ENCODE measurements at regions not wholly inside any gene's neighbourhood (a gene's known extent, or its start where the extent isn't known, plus 50 kb on each side); places are given as distances from the start of the nearest gene placed in this dataset.
A peak's percentile ranks its signal among the peaks of the same experiment; 100 is the strongest.

GRCh38 chr12:107440606-107441005 lies 245.0 kb upstream of the PWP1 start:
- Histone ChIP-seq H3K4me3 (replicated peaks in 1 of 4; ENCODE audit: control extremely low read depth in 1 of 4, insufficient read depth in 1 of 4, low read depth in 3 of 4, low read length in 4 of 4) (no peak overlapping the region), H4K20me1 (ENCODE audit: control insufficient read depth, extremely low read depth, insufficient read depth, low read length) (no peaks in the 10 kb centered on the region), H3K9me3 (ENCODE audit: control insufficient read depth, insufficient read depth, low read depth, low read length) (no peaks in the 10 kb centered on the region), H3K27ac (ENCODE audit: insufficient read depth, low read length) (no peak overlapping the region), H2AFZ (ENCODE audit: low read length) (no peak overlapping the region), H3K27me3 (ENCODE audit: control insufficient read depth, insufficient read depth, low read length) (no peaks in the 10 kb centered on the region), H3K4me2 (ENCODE audit: extremely low read depth, insufficient read depth, low read length) (no peak overlapping the region), H3K79me2 (ENCODE audit: control insufficient read depth, insufficient read depth, low read length) (no peaks in the 10 kb centered on the region), H3K4me1 (ENCODE audit: control insufficient read depth, extremely low read depth, insufficient read depth, low read length) (peaks cover 2% of the 10 kb centered on the region), H3K9ac (ENCODE audit: insufficient read depth, low read length) (no peak overlapping the region), H3K36me3 (ENCODE audit: control insufficient read depth, insufficient read depth, low read length) (no peaks in the 10 kb centered on the region)
- TF ChIP-seq EZH2 (IDR thresholded peaks at IDR 0.05; ENCODE audit: low read length, missing control alignments) (no peak), CTCF (conservative IDR thresholded peaks at IDR 0.05 in 1 of 2, IDR thresholded peaks at IDR 0.05 in 1 of 2; ENCODE audit: low read depth in 1 of 2, low read length in 2 of 2) (no peak)
- DNase-seq (ENCODE audit: low read depth in 2 of 2) = no peak

- H3K27me3 ChIP-seq (ENCODE audit: control insufficient read depth, insufficient read depth, low read length) = no peaks in the 10 kb centered on the region
- peak overlapping the region; percentile 12 for H3K27ac ChIP-seq (ENCODE audit: insufficient read depth, low read length)
- H3K4me1 ChIP-seq (ENCODE audit: control insufficient read depth, extremely low read depth, insufficient read depth, low read length) = no peaks in the 10 kb centered on the region
- H3K79me2 ChIP-seq (ENCODE audit: control insufficient read depth, insufficient read depth, low read length) = no peaks in the 10 kb centered on the region
- no peak for TF ChIP-seq EZH2 (IDR thresholded peaks at IDR 0.05; ENCODE audit: low read length, missing control alignments)
- TF ChIP-seq CTCF (conservative IDR thresholded peaks at IDR 0.05 in 1 of 2, IDR thresholded peaks at IDR 0.05 in 1 of 2; ENCODE audit: low read depth in 1 of 2, low read length in 2 of 2) = no peak
- no peaks in the 10 kb centered on the region for H3K9me3 ChIP-seq (ENCODE audit: control insufficient read depth, insufficient read depth, low read depth, low read length)
- H3K36me3 ChIP-seq (ENCODE audit: control insufficient read depth, insufficient read depth, low read length) = no peaks in the 10 kb centered on the region
- peak overlapping the region; percentile 15 to 42 (median 30) for H3K4me3 ChIP-seq (replicated peaks in 1 of 4; ENCODE audit: control extremely low read depth in 1 of 4, insufficient read depth in 1 of 4, low read depth in 3 of 4, low read length in 4 of 4)
- peak; percentile 46 to 54 for DNase-seq (ENCODE audit: low read depth in 2 of 2)
- H3K4me2 ChIP-seq (ENCODE audit: extremely low read depth, insufficient read depth, low read length) = peak overlapping the region; percentile 61
- peak overlapping the region; percentile 71 for H2AFZ ChIP-seq (ENCODE audit: low read length)
- H3K9ac ChIP-seq (ENCODE audit: insufficient read depth, low read length) = no peak overlapping the region
- no peaks in the 10 kb centered on the region for H4K20me1 ChIP-seq (ENCODE audit: control insufficient read depth, extremely low read depth, insufficient read depth, low read length)
Measured at GRCh38 chr12:107441665-107442300, 243.8 kb upstream of the PWP1 start.

DNA sequence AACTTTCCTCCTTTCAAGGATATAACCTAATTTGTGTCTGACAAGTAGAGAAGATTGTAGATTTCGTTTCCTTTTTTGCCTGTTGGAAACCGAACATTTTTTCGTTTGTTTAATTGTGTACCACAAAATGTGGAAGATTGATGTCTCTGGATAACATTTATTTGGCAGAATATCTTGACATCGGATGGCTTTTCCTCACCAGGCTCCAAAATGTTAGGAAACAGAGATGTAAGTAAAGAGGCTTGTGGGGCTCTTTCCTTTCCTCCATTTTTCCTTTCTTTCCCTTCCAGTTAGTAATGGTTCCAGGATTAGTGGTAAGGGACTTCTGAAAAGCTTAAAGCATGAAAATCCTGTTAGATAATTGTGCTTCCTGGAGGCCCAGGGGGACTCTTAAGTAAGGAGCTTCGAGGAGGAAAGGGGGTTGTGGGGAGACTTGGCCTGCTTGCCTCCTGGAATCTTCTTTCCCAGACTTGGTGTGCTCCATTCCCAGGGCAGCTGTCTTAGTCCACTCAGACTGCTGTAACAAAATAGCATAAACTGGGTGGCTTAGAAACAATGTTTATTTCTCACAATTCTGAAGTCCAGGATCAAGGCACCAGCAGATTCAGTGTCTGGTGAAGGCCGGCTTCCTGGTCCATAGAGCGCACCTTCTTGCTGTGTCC lies 243.1 kb upstream of the PWP1 start:
- Histone ChIP-seq H3K9ac (ENCODE audit: insufficient read depth, low read length) (no peak overlapping the region), H2AFZ (ENCODE audit: low read length) (peak overlapping the region; percentile 71), H3K4me3 (replicated peaks in 1 of 4; ENCODE audit: control extremely low read depth in 1 of 4, insufficient read depth in 1 of 4, low read depth in 3 of 4, low read length in 4 of 4) (peak overlapping the region in 3 of 4 experiments; percentile 15 to 42 (median 35)), H3K4me2 (ENCODE audit: extremely low read depth, insufficient read depth, low read length) (peak overlapping the region; percentile 61), H4K20me1 (ENCODE audit: control insufficient read depth, extremely low read depth, insufficient read depth, low read length) (no peaks in the 10 kb centered on the region), H3K79me2 (ENCODE audit: control insufficient read depth, insufficient read depth, low read length) (no peaks in the 10 kb centered on the region), H3K27me3 (ENCODE audit: control insufficient read depth, insufficient read depth, low read length) (no peaks in the 10 kb centered on the region), H3K27ac (ENCODE audit: insufficient read depth, low read length) (peak overlapping the region; percentile 12), H3K36me3 (ENCODE audit: control insufficient read depth, insufficient read depth, low read length) (no peaks in the 10 kb centered on the region), H3K4me1 (ENCODE audit: control insufficient read depth, extremely low read depth, insufficient read depth, low read length) (no peaks in the 10 kb centered on the region), H3K9me3 (ENCODE audit: control insufficient read depth, insufficient read depth, low read depth, low read length) (no peaks in the 10 kb centered on the region)
- DNase-seq (ENCODE audit: low read depth in 2 of 2) = peak; percentile 15 to 23
- no peak for TF ChIP-seq CTCF (conservative IDR thresholded peaks at IDR 0.05 in 1 of 2, IDR thresholded peaks at IDR 0.05 in 1 of 2; ENCODE audit: low read depth in 1 of 2, low read length in 2 of 2)
- no peak for TF ChIP-seq EZH2 (IDR thresholded peaks at IDR 0.05; ENCODE audit: low read length, missing control alignments)

Measured in fibroblast of lung (primary cell).